Epithelial cell of proximal tubule (primary cell): ENCODE measurements at regions not wholly inside any gene's neighbourhood (a gene's known extent, or its start where the extent isn't known, plus 50 kb on each side); places are given as distances from the start of the nearest gene placed in this dataset.
"Not testable (repeated sequence)": the region's sequence is repeated elsewhere in the genome, so short reads cannot be mapped to it uniquely, and the experiment has no call there.

Source experiments
- DNase-seq: peaks from one replicate; pipeline ENCODE4 v3.0.0-alpha.2; 2011; ENCODE audit warnings: low read depth
- H3K4me3 ChIP-seq: 2 replicates; pipeline ENCODE4 v1.5.1; 2011; ENCODE audit warnings: low read depth, mild to moderate bottlenecking, low read length
- TF ChIP-seq, protein P1 (sequence below): conservative IDR thresholded peaks from 2 replicates; pipeline ENCODE4 v1.5.1; 2012; ENCODE audit warnings: low read depth, mild to moderate bottlenecking, low read length

DNA sequence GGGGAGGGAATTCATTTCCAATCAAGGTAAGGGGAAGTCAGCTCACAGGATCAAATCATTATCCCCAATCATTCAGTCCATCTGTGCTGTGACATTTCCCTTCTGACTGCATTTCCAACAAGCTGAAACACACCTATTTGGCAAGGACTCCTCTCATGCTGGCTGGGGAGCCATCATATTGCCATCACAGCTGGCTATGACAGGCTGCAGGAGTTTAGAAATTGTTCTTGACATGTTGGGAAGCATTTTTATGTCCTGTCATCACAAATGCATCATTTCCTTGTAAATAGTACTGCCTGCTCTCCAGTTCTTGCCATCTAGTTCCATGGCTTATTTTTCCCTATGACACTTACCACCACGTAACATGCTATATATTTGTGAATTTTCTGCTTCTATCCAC, 113.9 kb upstream of the TMEM170B start:
- no peak overlapping the region for H3K4me3 ChIP-seq
- DNase-seq = no peak
- TF ChIP-seq, protein P1, sequence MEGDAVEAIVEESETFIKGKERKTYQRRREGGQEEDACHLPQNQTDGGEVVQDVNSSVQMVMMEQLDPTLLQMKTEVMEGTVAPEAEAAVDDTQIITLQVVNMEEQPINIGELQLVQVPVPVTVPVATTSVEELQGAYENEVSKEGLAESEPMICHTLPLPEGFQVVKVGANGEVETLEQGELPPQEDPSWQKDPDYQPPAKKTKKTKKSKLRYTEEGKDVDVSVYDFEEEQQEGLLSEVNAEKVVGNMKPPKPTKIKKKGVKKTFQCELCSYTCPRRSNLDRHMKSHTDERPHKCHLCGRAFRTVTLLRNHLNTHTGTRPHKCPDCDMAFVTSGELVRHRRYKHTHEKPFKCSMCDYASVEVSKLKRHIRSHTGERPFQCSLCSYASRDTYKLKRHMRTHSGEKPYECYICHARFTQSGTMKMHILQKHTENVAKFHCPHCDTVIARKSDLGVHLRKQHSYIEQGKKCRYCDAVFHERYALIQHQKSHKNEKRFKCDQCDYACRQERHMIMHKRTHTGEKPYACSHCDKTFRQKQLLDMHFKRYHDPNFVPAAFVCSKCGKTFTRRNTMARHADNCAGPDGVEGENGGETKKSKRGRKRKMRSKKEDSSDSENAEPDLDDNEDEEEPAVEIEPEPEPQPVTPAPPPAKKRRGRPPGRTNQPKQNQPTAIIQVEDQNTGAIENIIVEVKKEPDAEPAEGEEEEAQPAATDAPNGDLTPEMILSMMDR = no peak

DNA sequence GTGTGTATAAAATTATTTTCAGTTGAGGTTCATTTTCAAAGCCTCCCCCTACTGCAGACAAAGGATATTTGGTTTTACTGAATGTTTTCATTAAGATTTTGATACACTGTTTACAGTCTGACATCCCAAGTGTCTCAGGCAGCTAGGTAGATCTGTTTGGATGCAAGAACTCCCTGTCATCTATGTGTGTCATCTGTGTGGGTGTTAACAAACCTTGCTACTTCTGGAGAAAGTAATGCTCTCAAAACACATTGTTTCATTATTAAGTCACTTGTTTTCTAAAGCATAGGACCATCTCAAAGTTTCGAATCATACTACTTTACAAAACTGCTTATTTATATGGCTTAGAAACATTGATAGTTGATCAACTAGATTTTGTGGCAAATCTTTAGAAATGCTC, 114.5 kb upstream of the TMEM170B start:
- TF ChIP-seq, protein P1 = no peak
- no peak for DNase-seq
- no peak overlapping the region for H3K4me3 ChIP-seq

DNA sequence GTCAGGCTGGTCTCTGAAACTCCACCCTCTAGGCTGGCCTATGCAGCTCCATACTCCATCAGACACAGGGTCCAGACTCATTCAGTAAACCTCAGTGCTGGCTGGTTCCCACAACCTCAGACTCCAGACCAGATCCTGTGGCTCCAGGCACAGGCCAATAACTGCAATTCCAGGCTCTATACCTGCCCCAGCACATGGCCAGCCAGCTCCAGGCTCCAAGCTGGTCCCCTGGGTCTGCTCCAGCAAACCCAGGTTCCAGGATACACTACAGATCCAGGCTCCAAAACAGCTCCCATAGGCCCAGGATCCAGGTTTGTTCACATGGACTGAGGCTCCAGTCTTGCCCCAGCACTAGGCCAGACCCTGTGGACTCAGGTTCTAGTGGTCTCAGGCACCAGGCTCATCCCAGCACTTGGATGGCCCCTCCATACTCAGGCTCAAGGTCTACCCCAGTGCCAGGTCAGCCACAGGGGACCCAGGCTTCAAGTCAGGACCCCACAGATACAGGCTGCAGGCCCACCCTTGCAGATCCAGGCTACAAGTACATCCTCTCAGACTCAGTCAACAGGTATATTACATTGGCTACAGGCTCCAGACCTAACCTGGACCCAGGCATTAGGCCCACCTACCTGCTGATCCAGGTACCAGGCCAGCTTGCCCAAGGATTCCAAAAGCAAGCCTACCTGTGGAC, 117.6 kb upstream of the TMEM170B start:
- TF ChIP-seq, protein P1 = no peak
- no peak for DNase-seq
- H3K4me3 ChIP-seq = no peak overlapping the region

DNA sequence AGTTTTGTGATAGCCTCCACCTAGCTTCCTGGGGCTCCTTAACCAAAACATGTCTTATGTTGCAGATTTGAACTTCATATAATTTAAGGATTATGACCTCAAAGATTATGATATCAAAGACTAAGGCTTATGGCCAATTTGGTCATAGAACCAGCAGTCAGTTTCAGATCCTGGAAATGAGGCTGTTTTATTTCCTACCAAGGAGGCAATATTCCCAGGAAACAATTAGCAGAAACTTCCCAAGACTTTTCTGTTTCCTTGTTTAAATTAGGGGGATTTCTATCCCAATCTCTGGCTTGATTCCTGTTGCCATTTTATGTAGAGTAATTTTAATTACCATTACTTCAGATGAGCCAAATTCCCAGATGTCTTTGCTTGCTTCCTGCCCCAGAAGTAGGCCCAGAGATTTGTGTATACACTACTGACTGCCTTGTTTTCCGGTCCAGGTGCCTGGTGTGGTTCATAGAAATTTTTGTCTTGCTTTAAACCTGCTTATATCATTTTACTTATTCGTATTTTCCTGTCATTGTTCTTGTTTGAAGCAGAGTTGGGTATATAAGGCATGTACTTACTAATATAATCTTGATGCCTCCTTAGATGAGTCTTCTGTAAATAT, 119.2 kb upstream of the TMEM170B start:
- no peak overlapping the region for H3K4me3 ChIP-seq
- TF ChIP-seq, protein P1 = no peak
- no peak for DNase-seq

DNA sequence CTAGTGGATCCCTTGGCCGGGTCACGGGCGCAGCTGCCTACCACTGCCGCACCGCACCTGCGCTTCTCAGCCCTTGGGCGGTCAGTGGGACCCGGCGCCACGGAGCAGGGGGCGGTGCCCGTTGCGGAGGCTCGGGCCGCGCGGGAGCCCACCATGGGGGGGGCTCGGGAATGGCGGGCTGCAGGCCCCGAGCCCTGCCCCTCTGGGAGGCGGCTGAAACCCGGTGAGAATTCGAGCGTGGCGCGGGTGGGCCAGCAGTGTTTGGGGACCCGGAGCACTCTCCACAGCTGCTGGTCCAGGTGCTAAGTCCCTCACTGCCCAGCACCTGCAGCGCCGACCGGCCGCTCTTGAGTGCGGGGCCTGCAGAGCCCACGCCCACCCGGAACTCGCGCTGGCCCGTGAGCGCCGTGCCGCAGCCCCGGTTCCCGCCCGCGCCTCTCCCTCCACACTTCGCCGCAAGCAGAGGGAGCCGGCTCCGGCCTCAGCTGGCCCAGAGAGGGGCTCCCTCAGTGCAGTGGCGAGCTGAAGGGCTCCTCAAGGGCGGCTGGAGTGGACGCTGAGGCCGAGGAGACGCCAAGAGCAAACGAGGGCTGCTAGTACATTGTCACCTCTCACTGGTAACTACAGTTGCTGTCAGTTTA, 120.5 kb upstream of the TMEM170B start:
- TF ChIP-seq, protein P1 = no peak
- no peak overlapping the region for H3K4me3 ChIP-seq
- DNase-seq = no peak

DNA sequence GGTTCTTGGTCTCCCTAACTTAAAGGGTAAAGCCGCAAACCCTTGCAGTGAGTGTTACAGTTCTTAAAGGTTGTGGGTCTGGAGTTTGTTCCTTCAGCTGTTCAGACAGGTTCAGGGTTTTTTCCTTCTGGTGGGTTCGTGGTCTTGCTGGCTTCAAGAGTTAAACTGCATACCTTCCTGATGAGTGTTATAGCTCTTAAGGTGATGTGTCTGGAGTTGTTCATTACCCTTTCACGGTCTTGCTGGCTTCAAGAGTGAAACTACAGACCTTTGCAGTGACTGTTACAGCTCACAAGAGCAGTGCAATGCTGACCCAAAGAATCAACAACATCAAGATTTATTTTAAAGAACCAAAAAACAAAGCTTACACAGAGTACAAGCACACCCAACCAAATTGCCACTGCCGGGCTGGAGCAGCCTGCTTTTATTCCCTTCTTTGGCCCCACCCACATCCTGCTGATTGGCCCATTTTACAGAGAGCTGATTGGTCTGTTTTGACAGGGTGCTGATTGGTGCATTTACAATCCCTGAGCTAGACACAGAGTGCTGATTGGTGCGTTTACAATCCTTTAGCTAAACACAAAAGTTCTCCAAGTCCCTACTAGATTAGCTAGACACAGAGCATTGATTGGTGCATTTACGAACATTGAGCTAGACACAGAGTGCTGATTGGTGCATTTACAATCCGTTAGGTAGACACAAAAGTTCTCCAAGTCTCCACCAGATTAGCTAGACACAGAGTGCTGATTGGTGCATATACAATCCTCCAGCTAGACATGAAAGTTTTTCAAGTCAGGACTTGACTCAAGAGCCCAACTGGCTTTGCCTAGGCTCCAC, 121.2 kb upstream of the TMEM170B start:
- peak; percentile 91 for DNase-seq
- H3K4me3 ChIP-seq = not testable (repeated sequence)

DNA sequence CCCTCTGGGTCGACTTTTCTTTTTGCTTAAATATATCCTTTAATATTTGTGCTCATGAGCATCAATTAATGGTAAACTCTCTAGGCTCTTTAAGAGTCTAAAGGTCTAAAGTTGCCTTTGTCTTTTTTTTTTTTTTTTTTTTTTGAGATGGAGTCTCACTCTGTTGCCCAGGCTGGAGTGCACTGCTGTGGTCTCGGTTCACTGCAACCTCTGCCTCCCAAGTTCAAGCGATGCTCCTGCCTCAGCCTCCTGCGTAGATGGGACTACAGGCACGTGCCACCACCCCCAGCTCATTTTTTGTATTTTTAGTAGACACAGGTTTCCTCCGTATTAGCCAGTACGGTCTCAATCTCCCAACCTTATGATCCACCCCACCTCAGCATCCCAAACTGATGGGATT, 122.0 kb upstream of the TMEM170B start:
- no peak for DNase-seq
- TF ChIP-seq, protein P1 = no peak
- H3K4me3 ChIP-seq = no peak overlapping the region
